PC-3 (cell line): ENCODE measurements at regions not wholly inside any gene's neighbourhood (a gene's known extent, or its start where the extent isn't known, plus 50 kb on each side); places are given as distances from the start of the nearest gene placed in this dataset.

Experiments
- ATAC-seq: fragments of 200-7000 bp; cut with Tn5 transposase; 2 replicates; pipeline ENCODE4 v1.9.1; 2020; ENCODE audit warnings: mild to moderate bottlenecking, moderate library complexity
- BruUV-seq: library from RNA; stranded (reverse); fragments of 400-500 nt; replicated peaks from 2 replicates; lab custom pipeline; 2021; lab: Mats Ljungman, UMichigan
- CTCF ChIA-PET: fragments of 300-600 bp; sonication (Branson Sonifier 250); formaldehyde crosslinking; loops from one replicate; lab custom pipeline; 2022; ENCODE audit warnings: antibody characterized with exemption; lab: Charles Lee
- POLR2A ChIA-PET: fragments of 300-600 bp; sonication (Branson Sonifier 250); formaldehyde crosslinking; loops from one replicate; lab custom pipeline; 2022; ENCODE audit warnings: antibody characterized with exemption; ENCODE audit not compliant: unreplicated experiment; lab: Charles Lee
- DNase-seq: peaks from one replicate; pipeline ENCODE4 v3.0.0-alpha.2; 2015
- H2AFZ ChIP-seq: fragments of 300-600 bp; sonication (generic); 2 replicates; pipeline ENCODE4 v1.6.0; 2016; ENCODE audit warnings: antibody characterized with exemption, low read length
- H3F3A ChIP-seq: fragments of 300-600 bp; sonication (generic); one replicate; pipeline ENCODE4 v1.6.0; 2017; ENCODE audit warnings: antibody characterized with exemption, low read length, control low read depth, mild to moderate bottlenecking; ENCODE audit not compliant: unreplicated experiment
- H3K27ac ChIP-seq: fragments of 300-600 bp; sonication (generic); 2 replicates; pipeline ENCODE4 v1.5.1; 2016; ENCODE audit warnings: mild to moderate bottlenecking, low read length
- H3K27me3 ChIP-seq: fragments of 300-600 bp; sonication (generic); 2 replicates; pipeline ENCODE4 v1.6.1; 2016; ENCODE audit warnings: low read length, mixed read lengths
- H3K36me3 ChIP-seq: fragments of 300-600 bp; sonication (generic); 2 replicates; pipeline ENCODE4 v1.6.1; 2016; ENCODE audit warnings: low read depth, mixed run types, low read length, mixed read lengths
- H3K4me1 ChIP-seq: fragments of 300-600 bp; sonication (generic); 2 replicates; pipeline ENCODE4 v1.5.1; 2016; ENCODE audit warnings: low read length; ENCODE audit not compliant: insufficient read depth
- H3K4me2 ChIP-seq: fragments of 300-600 bp; sonication (generic); 2 replicates; pipeline ENCODE4 v1.6.0; 2016; ENCODE audit warnings: low read length
- H3K4me3 ChIP-seq: fragments of 300-600 bp; sonication (generic); 2 replicates; pipeline ENCODE4 v1.5.1; 2016; ENCODE audit warnings: mild to moderate bottlenecking, low read length, mixed read lengths
- H3K79me2 ChIP-seq: fragments of 300-600 bp; sonication (generic); 2 replicates; pipeline ENCODE4 v1.6.1; 2017; ENCODE audit warnings: low read length, mixed read lengths
- H3K9ac ChIP-seq: fragments of 300-600 bp; sonication (generic); 2 replicates; pipeline ENCODE4 v1.6.0; 2016; ENCODE audit warnings: mild to moderate bottlenecking, low read length
- H3K9me2 ChIP-seq: fragments of 300-600 bp; sonication (generic); replicated peaks from 2 replicates; pipeline ENCODE4 v1.6.1; 2016; ENCODE audit warnings: mixed run types, low read length, mixed read lengths
- H3K9me3 ChIP-seq: fragments of 300-600 bp; sonication (generic); 2 replicates; pipeline ENCODE4 v1.6.1; 2016; ENCODE audit warnings: low read length, mixed read lengths
- H4K20me1 ChIP-seq: fragments of 300-600 bp; sonication (generic); 2 replicates; pipeline ENCODE4 v1.6.1; 2016; ENCODE audit warnings: low read length, mixed read lengths
- EZH2 ChIP-seq: fragments of 300-600 bp; sonication (generic); IDR thresholded peaks from one replicate; pipeline ENCODE4 v1.6.1; 2017; ENCODE audit warnings: antibody characterized with exemption, mild to moderate bottlenecking, low read length; ENCODE audit not compliant: unreplicated experiment
- EZH2phosphoT487 ChIP-seq: fragments of 300-600 bp; sonication (generic); IDR thresholded peaks from 2 replicates; pipeline ENCODE4 v1.6.1; 2018; ENCODE audit warnings: mild to moderate bottlenecking, antibody characterized with exemption, low read length, borderline replicate concordance
- intact Hi-C: fragments of 100-400 bp; cut with micrococcal nuclease; formaldehyde crosslinking; loops from 2 replicates; pipeline ENCODE4 v1.9.0; 2023
- TF ChIP-seq, protein P1 (sequence below): fragments of 300-600 bp; sonication (generic); conservative IDR thresholded peaks from 2 replicates; pipeline ENCODE4 v1.5.1; 2017; ENCODE audit warnings: antibody characterized with exemption, low read depth, mild to moderate bottlenecking, low read length

DNA sequence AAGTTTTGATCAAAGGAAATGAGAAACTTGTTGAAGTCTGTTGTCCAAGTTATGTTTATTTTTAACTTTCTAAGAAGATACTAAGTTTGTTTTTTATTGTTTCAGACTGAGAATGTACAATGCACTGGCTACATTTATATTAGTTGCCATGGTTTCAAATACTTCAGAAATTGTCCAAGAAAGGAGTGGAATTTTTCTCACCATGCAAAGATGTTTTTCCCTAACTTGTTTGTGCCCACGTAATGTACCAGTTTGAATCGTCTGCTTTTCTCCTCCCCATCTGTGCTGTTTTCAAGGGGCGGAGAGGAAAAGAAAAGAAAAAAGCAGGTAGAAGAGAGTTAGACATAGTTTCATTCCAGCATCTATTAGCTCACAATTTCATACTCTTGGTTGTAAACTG, 407.0 kb downstream of the KCTD16 start:
- ChIA-PET CTCF (no interaction called here), POLR2A (no interaction called here)
- no TSS peak for BruUV-seq
- Histone ChIP-seq H2AFZ (no peak overlapping the region), H3K4me1 (no peaks in the 10 kb centered on the region), H3K4me2 (no peak overlapping the region), H3K27ac (no peak overlapping the region), H3K9me2 (no peaks in the 10 kb centered on the region), H3K9me3 (no peaks in the 10 kb centered on the region), H3K27me3 (no peaks in the 10 kb centered on the region), H3K4me3 (no peak overlapping the region), H4K20me1 (no peaks in the 10 kb centered on the region), H3K9ac (no peak overlapping the region), H3K79me2 (no peaks in the 10 kb centered on the region), H3F3A (no peaks in the 10 kb centered on the region), H3K36me3 (no peaks in the 10 kb centered on the region)
- no peak for DNase-seq
- ATAC-seq: no peak
- intact Hi-C loops: no loop called here
- TF ChIP-seq EZH2phosphoT487 (no peak), EZH2 (no peak)
- TF ChIP-seq, protein P1, sequence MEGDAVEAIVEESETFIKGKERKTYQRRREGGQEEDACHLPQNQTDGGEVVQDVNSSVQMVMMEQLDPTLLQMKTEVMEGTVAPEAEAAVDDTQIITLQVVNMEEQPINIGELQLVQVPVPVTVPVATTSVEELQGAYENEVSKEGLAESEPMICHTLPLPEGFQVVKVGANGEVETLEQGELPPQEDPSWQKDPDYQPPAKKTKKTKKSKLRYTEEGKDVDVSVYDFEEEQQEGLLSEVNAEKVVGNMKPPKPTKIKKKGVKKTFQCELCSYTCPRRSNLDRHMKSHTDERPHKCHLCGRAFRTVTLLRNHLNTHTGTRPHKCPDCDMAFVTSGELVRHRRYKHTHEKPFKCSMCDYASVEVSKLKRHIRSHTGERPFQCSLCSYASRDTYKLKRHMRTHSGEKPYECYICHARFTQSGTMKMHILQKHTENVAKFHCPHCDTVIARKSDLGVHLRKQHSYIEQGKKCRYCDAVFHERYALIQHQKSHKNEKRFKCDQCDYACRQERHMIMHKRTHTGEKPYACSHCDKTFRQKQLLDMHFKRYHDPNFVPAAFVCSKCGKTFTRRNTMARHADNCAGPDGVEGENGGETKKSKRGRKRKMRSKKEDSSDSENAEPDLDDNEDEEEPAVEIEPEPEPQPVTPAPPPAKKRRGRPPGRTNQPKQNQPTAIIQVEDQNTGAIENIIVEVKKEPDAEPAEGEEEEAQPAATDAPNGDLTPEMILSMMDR: no peak

DNA sequence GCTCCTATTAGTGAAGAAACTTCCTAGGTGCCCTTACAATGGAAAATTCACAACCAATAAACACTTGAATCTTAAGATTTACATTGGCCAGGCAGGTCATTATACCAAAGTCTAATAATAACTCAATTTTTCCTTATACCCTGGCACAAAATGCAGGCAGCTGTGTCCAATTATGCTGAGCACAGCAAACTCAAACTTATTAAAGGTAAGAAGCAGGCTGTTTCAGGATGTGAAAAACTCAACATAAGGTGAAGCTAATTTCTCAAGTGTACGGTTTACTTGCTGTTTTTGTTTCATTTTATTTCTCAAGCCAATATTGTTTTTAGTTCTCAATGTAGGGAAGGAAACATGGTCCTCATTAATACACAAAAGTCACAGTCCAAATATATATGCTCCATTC, 405.1 kb downstream of the KCTD16 start:
- H2AFZ ChIP-seq: no peak overlapping the region
- no peaks in the 10 kb centered on the region for H3K4me1 ChIP-seq
- H3K9me3 ChIP-seq: no peaks in the 10 kb centered on the region
- BruUV-seq: no TSS peak
- H3K79me2 ChIP-seq: no peaks in the 10 kb centered on the region
- no peak for ATAC-seq
- TF ChIP-seq EZH2phosphoT487 (no peak), EZH2 (no peak)
- TF ChIP-seq, protein P1: no peak
- H3K36me3 ChIP-seq: no peaks in the 10 kb centered on the region
- H3K4me3 ChIP-seq: no peak overlapping the region
- CTCF ChIA-PET: no interaction called here
- H3F3A ChIP-seq: no peaks in the 10 kb centered on the region
- no peaks in the 10 kb centered on the region for H4K20me1 ChIP-seq
- H3K4me2 ChIP-seq: no peak overlapping the region
- intact Hi-C loops: no loop called here
- no peaks in the 10 kb centered on the region for H3K9me2 ChIP-seq
- no peaks in the 10 kb centered on the region for H3K27me3 ChIP-seq
- no peak for DNase-seq
- H3K9ac ChIP-seq: no peak overlapping the region
- no peak overlapping the region for H3K27ac ChIP-seq
- POLR2A ChIA-PET: no interaction called here

DNA sequence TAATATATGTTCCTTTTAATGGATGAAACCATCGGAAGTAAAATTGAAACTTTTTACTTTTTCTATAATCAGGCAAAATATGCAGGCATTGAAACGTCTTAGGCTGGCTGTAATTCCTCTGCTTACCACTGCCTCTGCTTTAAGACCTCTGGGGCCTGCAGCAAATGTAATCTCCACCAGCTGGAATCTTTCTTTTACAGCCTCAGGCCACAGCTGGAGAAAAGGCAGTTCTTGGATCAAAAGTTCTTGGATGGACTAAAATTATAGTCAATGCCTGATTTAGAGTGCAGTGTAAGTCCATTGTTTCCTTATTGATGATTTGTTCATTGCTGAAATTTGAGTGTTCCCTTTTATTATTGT, 396.7 kb downstream of the KCTD16 start:
- no TSS peak for BruUV-seq
- H3K4me3 ChIP-seq: no peak overlapping the region
- ATAC-seq (no peak), DNase-seq (no peak)
- no peaks in the 10 kb centered on the region for H4K20me1 ChIP-seq
- H3K27me3 ChIP-seq: no peaks in the 10 kb centered on the region
- no peaks in the 10 kb centered on the region for H3K4me1 ChIP-seq
- H3K9me3 ChIP-seq: no peaks in the 10 kb centered on the region
- TF ChIP-seq EZH2phosphoT487: no peak
- TF ChIP-seq EZH2: no peak
- TF ChIP-seq, protein P1: no peak
- ChIA-PET CTCF (no interaction called here), POLR2A (no interaction called here)
- no peak overlapping the region for H3K4me2 ChIP-seq
- H3K9ac ChIP-seq: no peak overlapping the region
- no peak overlapping the region for H3K27ac ChIP-seq
- H3K79me2 ChIP-seq: no peaks in the 10 kb centered on the region
- no peaks in the 10 kb centered on the region for H3K36me3 ChIP-seq
- intact Hi-C loops: no loop called here
- H3K9me2 ChIP-seq: no peaks in the 10 kb centered on the region
- H2AFZ ChIP-seq: no peak overlapping the region
- no peaks in the 10 kb centered on the region for H3F3A ChIP-seq
